Neuronal stem cell (in vitro differentiated cells): ENCODE measurements at regions not wholly inside any gene's neighbourhood (a gene's known extent, or its start where the extent isn't known, plus 50 kb on each side); places are given as distances from the start of the nearest gene placed in this dataset.

ENCODE experiments used
- DNase-seq: peaks from one replicate; pipeline ENCODE4 v3.0.0-alpha.2; 2013; ENCODE audit warnings: low spot score
- H2AFZ ChIP-seq: one replicate; pipeline ENCODE4 v1.6.1; 2013; ENCODE audit warnings: mild to moderate bottlenecking, low read length, inconsistent platforms
- H2AK5ac ChIP-seq: 2 replicates; pipeline ENCODE4 v1.6.1; 2013; ENCODE audit warnings: low read depth, mild to moderate bottlenecking, inconsistent platforms, low read length, moderate library complexity, mixed read lengths
- H2BK120ac ChIP-seq: 2 replicates; pipeline ENCODE4 v1.6.1; 2013; ENCODE audit warnings: low read depth, mild to moderate bottlenecking, inconsistent platforms, low read length, moderate library complexity, mixed read lengths
- H2BK12ac ChIP-seq: one replicate; pipeline ENCODE4 v1.6.1; 2013; ENCODE audit warnings: low read length, inconsistent platforms
- H2BK15ac ChIP-seq: 2 replicates; pipeline ENCODE4 v1.6.1; 2013; ENCODE audit warnings: mild to moderate bottlenecking, low read length, inconsistent platforms, mixed read lengths
- H2BK5ac ChIP-seq: one replicate; pipeline ENCODE4 v1.6.1; 2013; ENCODE audit warnings: inconsistent platforms, mild to moderate bottlenecking, low read length, moderate library complexity
- H3K14ac ChIP-seq: one replicate; pipeline ENCODE4 v1.6.1; 2013; ENCODE audit warnings: low read length, inconsistent platforms
- H3K18ac ChIP-seq: 2 replicates; pipeline ENCODE4 v1.6.1; 2013; ENCODE audit warnings: low read length, inconsistent platforms
- H3K23ac ChIP-seq: 2 replicates; pipeline ENCODE4 v1.6.1; 2013; ENCODE audit warnings: low read depth, mild to moderate bottlenecking, mixed read lengths, low read length, inconsistent platforms; ENCODE audit not compliant: poor library complexity
- H3K27ac ChIP-seq: replicated peaks from 3 replicates; pipeline ENCODE4 v1.5.1; 2013; ENCODE audit warnings: low read length, inconsistent platforms
- H3K27me3 ChIP-seq, 3 experiments: 2 replicates each; pipeline ENCODE4 v1.6.1; 2013; ENCODE audit warnings: low read length in 3 of 3, mild to moderate bottlenecking in 2 of 3, inconsistent platforms in 1 of 3, low read depth in 1 of 3, mixed read lengths in 1 of 3, moderate library complexity in 1 of 3; ENCODE audit not compliant: control insufficient read depth in 3 of 3, insufficient read depth in 3 of 3
- H3K36me3 ChIP-seq, 2 donors: replicated peaks in 1 of 2; 2 replicates each; pipeline ENCODE4 v1.6.1; 2013; ENCODE audit warnings: low read length in 2 of 2; ENCODE audit not compliant: control insufficient read depth in 2 of 2, insufficient read depth in 2 of 2
- H3K4ac ChIP-seq: 2 replicates; pipeline ENCODE4 v1.6.1; 2013; ENCODE audit warnings: inconsistent platforms, mild to moderate bottlenecking, low read length, moderate library complexity
- H3K4me1 ChIP-seq, 2 donors: 1 replicate in 1 of 2; 2 replicates in 1 of 2; pipeline ENCODE4 v1.6.1; 2013; ENCODE audit warnings: low read length in 2 of 2, low read depth in 1 of 2; ENCODE audit not compliant: control insufficient read depth in 2 of 2, insufficient read depth in 1 of 2
- H3K4me2 ChIP-seq: one replicate; pipeline ENCODE4 v1.6.1; 2013; ENCODE audit warnings: mild to moderate bottlenecking, low read length, inconsistent platforms; ENCODE audit not compliant: insufficient read depth, poor library complexity, severe bottlenecking
- H3K4me3 ChIP-seq, 2 donors: 2 replicates each; pipeline ENCODE4 v1.5.1; 2013; ENCODE audit warnings: low read length in 2 of 2, mild to moderate bottlenecking in 2 of 2, inconsistent platforms in 1 of 2, moderate library complexity in 1 of 2
- H3K79me1 ChIP-seq: one replicate; pipeline ENCODE4 v1.6.1; 2013; ENCODE audit warnings: low read depth, mild to moderate bottlenecking, inconsistent platforms, low read length, moderate library complexity
- H3K9ac ChIP-seq: one replicate; pipeline ENCODE4 v1.6.1; 2013; ENCODE audit warnings: mild to moderate bottlenecking, low read depth, low read length, inconsistent platforms; ENCODE audit not compliant: poor library complexity
- H3K9me3 ChIP-seq, 2 donors: replicated peaks in 1 of 2; 2 replicates each; pipeline versions ENCODE3 to v1.6.1; 2013; ENCODE audit warnings: low read length in 2 of 2, mild to moderate bottlenecking in 2 of 2, inconsistent platforms in 1 of 2, low read depth in 1 of 2, mixed read lengths in 1 of 2, moderate library complexity in 1 of 2; ENCODE audit not compliant: control insufficient read depth in 2 of 2, insufficient read depth in 1 of 2
- H4K8ac ChIP-seq: one replicate; pipeline ENCODE4 v1.6.1; 2013; ENCODE audit warnings: low read depth, mild to moderate bottlenecking, inconsistent platforms, low read length, moderate library complexity
- H4K91ac ChIP-seq: one replicate; pipeline ENCODE4 v1.6.1; 2013; ENCODE audit warnings: low read length, low read depth, mild to moderate bottlenecking, inconsistent platforms; ENCODE audit not compliant: poor library complexity
- WGBS, 2 donors: extraction: QIAGEN DNeasy Blood & Tissue Kit; methylation state at CpG; one replicate each; pipeline ENCODE4 v1.1.7; 2013; ENCODE audit warnings: missing lambda C conversion rate in 2 of 2, mixed read lengths in 1 of 2; ENCODE audit not compliant: insufficient read length in 2 of 2, insufficient replicate concordance in 1 of 2; ENCODE audit errors: extremely low coverage in 2 of 2; 5-methylcytosine and 5-hydroxymethylcytosine counted together

GRCh38 chr3:74328435-74328834 lies 286.0 kb downstream of the CNTN3 start:
- DNase-seq: no peak
- no peak overlapping the region for H3K9ac ChIP-seq
- H3K27ac ChIP-seq: no peak overlapping the region
- no peak overlapping the region for H3K23ac ChIP-seq
- H3K4me1 ChIP-seq: no peaks in the 10 kb centered on the region
- no peak overlapping the region for H3K4me3 ChIP-seq
- no peaks in the 10 kb centered on the region for H3K27me3 ChIP-seq
- H3K79me1 ChIP-seq: no peaks in the 10 kb centered on the region
- no peaks in the 10 kb centered on the region for H3K9me3 ChIP-seq
- no peak overlapping the region for H4K91ac ChIP-seq
- H3K36me3 ChIP-seq: no peaks in the 10 kb centered on the region
- no peak overlapping the region for H2BK120ac ChIP-seq
- H2AK5ac ChIP-seq: no peak overlapping the region
- H3K18ac ChIP-seq: no peak overlapping the region
- no peak overlapping the region for H2BK5ac ChIP-seq
- no peak overlapping the region for H2AFZ ChIP-seq
- WGBS, 2 donors: no CpG with 5 or more reads among the region's 2 CpGs
- H3K4ac ChIP-seq: no peak overlapping the region
- no peak overlapping the region for H4K8ac ChIP-seq
- H2BK12ac ChIP-seq: no peak overlapping the region
- no peak overlapping the region for H2BK15ac ChIP-seq
- H3K14ac ChIP-seq: no peak overlapping the region
- H3K4me2 ChIP-seq: no peak overlapping the region

GRCh38 chr3:74315291-74315690 lies 299.2 kb downstream of the CNTN3 start:
- Histone ChIP-seq H3K23ac (no peak overlapping the region), H3K9me3 (no peaks in the 10 kb centered on the region), H3K36me3 (no peaks in the 10 kb centered on the region), H3K4me3 (no peak overlapping the region), H2BK15ac (no peak overlapping the region), H3K79me1 (no peaks in the 10 kb centered on the region), H3K9ac (no peak overlapping the region), H2AFZ (no peak overlapping the region), H3K27me3 (no peaks in the 10 kb centered on the region), H4K91ac (no peak overlapping the region), H2BK120ac (no peak overlapping the region), H2BK12ac (no peak overlapping the region), H3K4ac (no peak overlapping the region), H3K27ac (no peak overlapping the region), H2AK5ac (no peak overlapping the region), H3K14ac (no peak overlapping the region), H4K8ac (no peak overlapping the region), H2BK5ac (no peak overlapping the region), H3K4me2 (no peak overlapping the region), H3K4me1 (no peaks in the 10 kb centered on the region), H3K18ac (no peak overlapping the region)
- DNase-seq: no peak
- WGBS, 2 donors: no CpG with 5 or more reads among the region's 3 CpGs

DNA sequence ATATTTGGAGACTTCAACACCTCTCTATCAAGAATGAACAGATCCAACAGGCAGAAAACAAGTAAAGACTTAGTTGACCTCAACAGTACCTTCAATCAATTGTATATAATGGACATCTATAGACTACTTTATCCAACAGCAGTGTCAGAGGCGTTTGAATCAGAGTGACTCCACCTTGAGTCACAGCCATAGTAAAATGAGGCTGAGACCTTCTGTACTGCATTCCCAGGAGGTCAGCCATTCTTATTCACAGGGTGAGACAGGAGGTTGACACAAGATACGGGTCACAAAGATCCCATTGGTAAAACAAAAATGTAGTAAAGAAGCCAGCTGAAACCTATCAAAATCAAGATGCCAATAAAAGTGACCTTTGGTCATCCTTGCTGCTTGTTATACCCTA lies 299.8 kb downstream of the CNTN3 start:
- H2AK5ac ChIP-seq: no peak overlapping the region
- no peaks in the 10 kb centered on the region for H3K27me3 ChIP-seq
- no peak overlapping the region for H3K18ac ChIP-seq
- no peak overlapping the region for H2BK12ac ChIP-seq
- no peak overlapping the region for H4K8ac ChIP-seq
- H3K79me1 ChIP-seq: no peaks in the 10 kb centered on the region
- H3K4me2 ChIP-seq: no peak overlapping the region
- no peak overlapping the region for H3K4me3 ChIP-seq
- H2BK15ac ChIP-seq: no peak overlapping the region
- H2BK5ac ChIP-seq: no peak overlapping the region
- H3K4ac ChIP-seq: no peak overlapping the region
- H3K4me1 ChIP-seq: no peaks in the 10 kb centered on the region
- no peak overlapping the region for H2AFZ ChIP-seq
- no peak overlapping the region for H3K9ac ChIP-seq
- no peak overlapping the region for H3K23ac ChIP-seq
- H3K27ac ChIP-seq: no peak overlapping the region
- no peak overlapping the region for H4K91ac ChIP-seq
- H3K36me3 ChIP-seq: no peaks in the 10 kb centered on the region
- no peak for DNase-seq
- no peak overlapping the region for H3K14ac ChIP-seq
- H2BK120ac ChIP-seq: no peak overlapping the region
- no peaks in the 10 kb centered on the region for H3K9me3 ChIP-seq
- no CpG with 5 or more reads among the region's 2 CpGs for WGBS, 2 donors

DNA sequence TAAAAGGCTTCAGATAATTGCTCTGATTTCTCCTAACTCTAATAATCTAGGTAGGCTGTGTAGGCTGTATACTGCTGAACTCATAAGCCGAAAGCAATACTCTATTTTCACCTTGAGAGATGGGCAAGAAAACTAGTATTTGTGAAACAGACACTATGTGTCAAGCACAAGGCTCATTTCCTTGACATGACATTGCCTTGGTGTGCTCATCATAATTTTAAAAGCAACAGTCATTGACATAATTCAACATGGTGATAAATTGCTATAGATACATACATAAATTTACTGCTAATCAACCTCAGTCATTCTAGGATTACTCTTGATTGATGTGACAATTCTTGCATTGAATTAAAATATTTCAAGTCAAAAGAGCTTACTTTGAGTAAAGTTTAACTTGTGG lies 304.7 kb downstream of the CNTN3 start:
- H3K9ac ChIP-seq: no peak overlapping the region
- H3K14ac ChIP-seq: no peak overlapping the region
- H2AFZ ChIP-seq: no peak overlapping the region
- no peak overlapping the region for H2BK120ac ChIP-seq
- no peak overlapping the region for H2BK5ac ChIP-seq
- no peaks in the 10 kb centered on the region for H3K36me3 ChIP-seq
- no peak overlapping the region for H2BK15ac ChIP-seq
- no peak overlapping the region for H3K4me2 ChIP-seq
- H3K79me1 ChIP-seq: no peaks in the 10 kb centered on the region
- no peak overlapping the region for H3K4me3 ChIP-seq
- H3K4me1 ChIP-seq: no peaks in the 10 kb centered on the region
- H3K23ac ChIP-seq: no peak overlapping the region
- no peak overlapping the region for H4K91ac ChIP-seq
- H3K27me3 ChIP-seq: no peaks in the 10 kb centered on the region
- no peak overlapping the region for H4K8ac ChIP-seq
- no peak overlapping the region for H3K18ac ChIP-seq
- H3K4ac ChIP-seq: no peak overlapping the region
- WGBS, 2 donors: no CpG with 5 or more reads among the region's 1 CpG
- H2AK5ac ChIP-seq: no peak overlapping the region
- no peaks in the 10 kb centered on the region for H3K9me3 ChIP-seq
- no peak overlapping the region for H3K27ac ChIP-seq
- H2BK12ac ChIP-seq: no peak overlapping the region
- no peak for DNase-seq
